ENCODE measurements at regions not wholly inside any gene's neighbourhood (a gene's known extent, or its start where the extent isn't known, plus 50 kb on each side); places are given as distances from the start of the nearest gene placed in this dataset.

DNA sequence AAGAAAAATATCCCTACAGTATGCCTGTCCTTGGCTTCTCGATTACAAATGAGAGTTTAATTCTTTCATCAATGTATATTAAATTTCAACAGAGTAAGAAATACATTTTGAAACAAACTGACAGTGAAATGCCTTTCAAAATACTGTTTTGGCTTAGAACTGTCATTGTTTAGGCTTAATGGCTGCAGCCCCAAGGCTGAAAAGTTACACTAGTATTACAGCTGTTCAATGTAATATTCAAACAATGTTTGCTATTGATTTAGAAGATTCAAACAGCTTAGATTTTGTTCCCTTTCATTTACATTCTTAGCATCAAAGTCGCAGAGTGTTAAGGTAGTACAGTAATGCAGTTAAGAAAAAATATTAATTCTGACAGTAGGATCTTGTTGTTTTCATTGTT lies 882.9 kb upstream of the ADGRL2 start:
- DNase-seq (ENCODE audit: low read depth): no peak

DNA sequence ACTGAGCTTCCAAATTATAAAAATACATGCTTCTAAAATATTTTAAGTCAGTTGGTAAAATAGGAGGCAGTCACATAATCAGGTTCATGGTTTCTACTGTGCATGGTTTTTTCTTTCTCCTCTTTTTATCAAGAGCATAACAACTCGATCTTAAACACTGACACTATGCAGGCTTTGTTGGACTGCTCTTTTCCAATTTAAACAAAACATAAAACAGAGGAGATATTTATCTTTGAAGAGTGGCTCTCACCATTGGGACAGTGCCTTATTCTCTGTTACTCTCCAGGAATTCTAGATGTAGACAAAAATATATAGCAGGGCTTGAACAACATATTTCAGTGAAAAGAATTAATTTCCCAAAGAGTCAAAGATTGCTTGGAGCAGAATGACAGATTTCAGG lies 883.5 kb upstream of the ADGRL2 start:
- no peak for DNase-seq (ENCODE audit: low read depth)

DNA sequence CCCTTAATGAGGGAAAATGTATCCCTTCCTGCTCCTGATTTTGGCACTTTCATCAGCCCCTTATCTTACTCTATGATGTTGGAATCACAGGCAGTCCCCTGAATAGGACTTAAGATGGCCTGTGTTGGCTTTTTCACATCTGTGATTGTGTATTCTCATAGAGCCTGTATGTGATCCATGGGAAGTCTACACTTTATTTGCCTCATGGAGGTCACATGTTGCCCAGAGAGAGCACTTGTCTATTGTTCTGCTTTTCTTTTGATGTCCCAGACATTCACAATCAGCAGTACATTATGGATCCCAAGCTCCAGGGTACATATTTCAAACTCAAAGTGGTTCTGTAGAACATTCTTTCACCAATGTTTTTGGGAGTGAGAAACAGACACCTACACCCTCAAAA lies 885.2 kb upstream of the ADGRL2 start:
- no peak for DNase-seq (ENCODE audit: low read depth)

- no peak for DNase-seq (ENCODE audit: low read depth)
These were observed 890.3 kb upstream of the ADGRL2 start for GRCh38 chr1:80910426-80910825.

- no peak for DNase-seq (ENCODE audit: low read depth)
These were observed 891.5 kb upstream of the ADGRL2 start for GRCh38 chr1:80909172-80909784.

DNA sequence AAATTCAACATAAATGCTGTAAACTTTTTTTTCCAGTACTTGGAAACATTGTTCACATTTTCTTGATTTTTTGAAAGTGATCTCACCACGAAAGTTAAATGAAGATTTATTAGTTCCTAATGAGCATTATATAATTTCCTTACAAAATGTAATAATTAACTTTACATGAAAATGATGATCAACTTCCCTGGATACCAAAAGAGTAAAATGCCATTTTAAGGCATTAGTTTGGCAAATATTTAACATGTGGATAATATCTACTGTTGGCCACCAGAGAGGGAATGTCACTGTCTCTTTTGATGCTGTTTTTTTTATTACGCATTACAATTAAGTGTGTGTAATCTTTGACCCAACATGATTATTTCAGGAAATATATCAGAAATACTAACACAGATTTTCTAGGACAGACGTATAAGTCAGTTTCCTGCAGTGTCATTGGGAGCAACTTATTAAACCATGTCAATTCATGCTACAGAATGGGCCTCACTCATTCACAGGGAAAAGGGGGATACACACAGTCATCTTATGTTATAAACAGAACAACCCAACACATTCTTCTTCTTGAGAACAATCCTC lies 903.9 kb upstream of the ADGRL2 start:
- DNase-seq (ENCODE audit: low read depth): no peak

- no peak for DNase-seq (ENCODE audit: low read depth)
These were observed 905.8 kb upstream of the ADGRL2 start for GRCh38 chr1:80894921-80895320.

DNA sequence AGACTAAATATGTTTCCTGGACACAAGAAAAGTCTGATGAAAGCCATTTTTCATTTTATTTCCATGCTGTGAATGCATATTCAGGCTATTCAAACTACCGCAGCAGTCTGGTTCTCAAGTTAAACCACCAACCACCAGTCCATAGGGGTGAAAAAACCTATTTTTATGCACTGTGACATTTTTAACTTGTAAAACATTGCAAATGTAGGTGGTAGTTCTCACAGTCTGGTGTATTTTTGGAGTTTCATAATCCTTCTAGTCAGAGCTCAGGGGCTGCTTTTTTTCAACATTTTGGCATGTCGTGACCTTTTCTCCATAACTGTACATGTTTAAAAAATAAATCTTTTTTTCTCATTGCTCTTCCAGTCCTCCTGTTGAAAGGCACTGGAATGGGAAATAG lies 907.6 kb upstream of the ADGRL2 start:
- DNase-seq (ENCODE audit: low read depth): no peak

DNA sequence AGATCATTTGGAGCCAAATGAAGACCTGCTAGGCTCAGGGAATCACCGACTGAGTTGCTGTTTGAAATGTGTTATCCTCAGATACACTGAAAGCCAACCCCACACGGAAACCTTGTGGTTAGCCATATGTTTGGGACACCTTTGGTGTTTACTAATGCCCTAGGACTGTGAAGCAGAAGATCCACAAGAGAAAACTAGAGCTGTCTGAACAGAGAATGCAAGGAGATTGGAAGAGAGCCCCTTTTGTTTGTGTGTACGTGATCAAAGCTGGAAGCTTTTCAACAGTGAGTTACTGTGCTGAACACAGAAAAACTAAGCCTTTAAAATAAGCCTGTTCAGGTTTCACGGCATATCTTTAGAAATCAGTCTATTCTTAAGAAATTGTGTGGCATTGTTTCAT lies 908.2 kb upstream of the ADGRL2 start:
- DNase-seq (ENCODE audit: low read depth): no peak

GRCh38 chr1:80891871-80892270 lies 908.9 kb upstream of the ADGRL2 start:
- no peak for DNase-seq (ENCODE audit: low read depth)

DNA sequence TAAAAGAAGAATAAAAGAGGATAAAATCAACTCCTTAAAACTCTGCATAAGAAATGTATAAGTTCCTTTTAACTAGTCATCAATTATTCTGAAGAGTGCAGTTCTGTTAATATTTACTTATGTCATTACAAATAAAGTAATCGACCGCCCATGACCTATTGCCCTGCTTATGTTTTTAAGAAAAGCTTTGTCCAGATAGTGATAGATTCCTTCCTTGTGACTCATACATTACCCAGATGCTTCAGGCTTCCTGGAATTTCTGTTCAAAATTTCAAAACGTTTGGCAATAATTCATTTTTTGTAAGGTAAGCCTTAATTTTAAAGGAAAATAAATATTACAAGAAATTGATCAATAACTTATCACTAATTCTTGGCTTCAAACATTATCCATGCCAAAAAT lies 918.2 kb upstream of the ADGRL2 start:
- no peak for DNase-seq (ENCODE audit: low read depth)

GRCh38 chr1:80878343-80878742 lies 922.4 kb upstream of the ADGRL2 start:
- DNase-seq (ENCODE audit: low read depth): no peak

DNA sequence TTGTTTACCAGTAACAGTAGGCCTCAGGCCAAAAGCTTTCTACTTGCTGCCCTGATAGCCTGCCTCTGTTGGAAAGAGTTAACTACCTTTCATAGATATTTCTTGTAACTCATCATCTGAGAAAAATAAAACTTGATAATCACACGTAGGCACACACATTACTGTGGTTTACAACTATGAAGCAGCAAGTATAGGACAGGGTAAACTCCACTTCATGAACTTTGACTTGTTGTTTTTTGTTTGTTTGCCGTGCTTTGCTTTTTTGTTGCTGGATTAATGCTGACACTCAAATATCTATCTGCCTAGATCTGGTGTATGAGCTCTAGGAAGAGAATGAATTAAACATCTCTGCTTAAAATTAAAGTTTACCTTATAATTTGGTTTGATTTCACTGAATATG lies 924.7 kb upstream of the ADGRL2 start:
- no peak for DNase-seq (ENCODE audit: low read depth)

- DNase-seq (ENCODE audit: low read depth): no peak
These were observed 931.4 kb upstream of the ADGRL2 start for GRCh38 chr1:80869299-80869698.

GRCh38 chr1:80847904-80848303 lies 952.8 kb upstream of the ADGRL2 start:
- DNase-seq (ENCODE audit: low read depth): no peak

DNA sequence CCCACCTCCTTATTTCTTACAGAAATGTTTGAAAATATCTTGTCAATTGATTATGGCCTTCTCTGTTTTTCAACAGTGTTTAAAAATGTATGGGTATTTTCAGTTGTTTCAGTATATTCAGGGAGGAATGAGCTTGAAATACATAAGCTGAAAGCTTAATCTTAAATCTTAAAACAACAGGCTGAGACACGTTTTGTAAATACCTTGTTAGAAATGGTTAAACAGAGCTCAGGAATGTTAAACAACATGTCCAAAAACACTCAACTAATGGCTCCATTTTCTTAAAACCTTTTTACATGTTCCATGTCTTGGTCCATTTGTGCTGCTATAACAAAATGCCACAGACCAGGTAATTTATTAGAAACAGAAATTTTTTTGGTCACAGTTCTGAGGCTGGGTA lies 953.8 kb upstream of the ADGRL2 start:
- no peak for DNase-seq (ENCODE audit: low read depth)

- DNase-seq (ENCODE audit: low read depth): no peak
These were observed 957.9 kb upstream of the ADGRL2 start for GRCh38 chr1:80842796-80843195.

GRCh38 chr1:80841261-80841660 lies 959.5 kb upstream of the ADGRL2 start:
- DNase-seq (ENCODE audit: low read depth): no peak

GRCh38 chr1:80837066-80837465 lies 963.7 kb upstream of the ADGRL2 start:
- DNase-seq (ENCODE audit: low read depth): no peak

DNA sequence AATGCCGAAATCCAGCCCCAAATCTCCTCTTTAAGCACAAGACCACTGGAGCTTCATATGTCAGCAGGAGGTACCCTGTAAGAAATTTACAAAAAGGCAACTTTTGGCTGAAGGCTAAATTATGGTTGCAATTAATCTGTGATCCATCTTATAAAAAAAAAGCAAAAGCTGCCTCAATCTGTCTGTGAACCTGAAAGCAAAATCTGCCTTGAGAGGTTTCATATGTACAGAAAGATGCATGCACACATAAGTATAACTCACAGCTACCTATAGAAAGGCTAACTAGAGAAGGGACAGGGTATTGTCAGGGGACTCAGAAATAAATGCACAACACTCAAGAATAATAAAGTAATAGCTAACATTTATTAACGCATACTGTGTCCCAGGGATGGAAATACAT lies 964.2 kb upstream of the ADGRL2 start:
- no peak for DNase-seq (ENCODE audit: low read depth)

- DNase-seq (ENCODE audit: low read depth): no peak
These were observed 973.1 kb upstream of the ADGRL2 start for GRCh38 chr1:80827666-80828065.

DNA sequence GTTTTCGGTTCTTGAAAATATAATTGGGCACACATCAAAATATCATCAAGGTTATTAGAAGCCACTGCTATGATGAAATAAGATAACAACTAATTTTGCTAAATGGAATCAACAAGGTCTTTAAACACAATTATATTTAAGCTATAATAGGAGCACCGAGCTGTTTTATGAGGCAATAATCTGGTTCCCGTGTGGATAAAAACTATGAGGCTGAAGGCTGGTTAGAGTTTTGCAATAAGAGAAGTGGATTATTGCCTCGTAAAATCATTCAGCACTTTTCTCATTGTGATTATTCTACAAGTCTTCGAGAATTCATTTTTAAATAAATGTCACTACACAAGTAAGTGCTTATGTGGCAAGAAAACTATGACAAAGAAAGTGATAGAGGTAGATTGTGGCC lies 975.7 kb upstream of the ADGRL2 start:
- DNase-seq (ENCODE audit: low read depth): no peak

GRCh38 chr1:80818211-80818610 lies 982.5 kb upstream of the ADGRL2 start:
- DNase-seq (ENCODE audit: low read depth): no peak

- DNase-seq (ENCODE audit: low read depth): no peak
These were observed 992.8 kb upstream of the ADGRL2 start for GRCh38 chr1:80807981-80808380.

Data from forelimb muscle (tissue), 1 donor.